ENCODE measurements at regions not wholly inside any gene's neighbourhood (a gene's known extent, or its start where the extent isn't known, plus 50 kb on each side); places are given as distances from the start of the nearest gene placed in this dataset.

- TF ChIP-seq, protein P1, sequence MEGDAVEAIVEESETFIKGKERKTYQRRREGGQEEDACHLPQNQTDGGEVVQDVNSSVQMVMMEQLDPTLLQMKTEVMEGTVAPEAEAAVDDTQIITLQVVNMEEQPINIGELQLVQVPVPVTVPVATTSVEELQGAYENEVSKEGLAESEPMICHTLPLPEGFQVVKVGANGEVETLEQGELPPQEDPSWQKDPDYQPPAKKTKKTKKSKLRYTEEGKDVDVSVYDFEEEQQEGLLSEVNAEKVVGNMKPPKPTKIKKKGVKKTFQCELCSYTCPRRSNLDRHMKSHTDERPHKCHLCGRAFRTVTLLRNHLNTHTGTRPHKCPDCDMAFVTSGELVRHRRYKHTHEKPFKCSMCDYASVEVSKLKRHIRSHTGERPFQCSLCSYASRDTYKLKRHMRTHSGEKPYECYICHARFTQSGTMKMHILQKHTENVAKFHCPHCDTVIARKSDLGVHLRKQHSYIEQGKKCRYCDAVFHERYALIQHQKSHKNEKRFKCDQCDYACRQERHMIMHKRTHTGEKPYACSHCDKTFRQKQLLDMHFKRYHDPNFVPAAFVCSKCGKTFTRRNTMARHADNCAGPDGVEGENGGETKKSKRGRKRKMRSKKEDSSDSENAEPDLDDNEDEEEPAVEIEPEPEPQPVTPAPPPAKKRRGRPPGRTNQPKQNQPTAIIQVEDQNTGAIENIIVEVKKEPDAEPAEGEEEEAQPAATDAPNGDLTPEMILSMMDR (conservative IDR thresholded peaks at IDR 0.05; ENCODE audit: low read length): no peak
- no peak for TF ChIP-seq EZH2phosphoT487 (IDR thresholded peaks at IDR 0.05; ENCODE audit: borderline replicate concordance)
Observed at GRCh38 chr20:55782912-55783253, 222.4 kb downstream of the CBLN4 start.
